GM19035 (cell line): ENCODE measurements at regions not wholly inside any gene's neighbourhood (a gene's known extent, or its start where the extent isn't known, plus 50 kb on each side); places are given as distances from the start of the nearest gene placed in this dataset.
"Not testable (repeated sequence)": the region's sequence is repeated elsewhere in the genome, so short reads cannot be mapped to it uniquely, and the experiment has no call there.

Source experiments
- ATAC-seq: cut with Tn5 transposase; IDR thresholded peaks from one replicate; pipeline ENCODE4 v1.9.1; 2021; ENCODE audit not compliant: unreplicated experiment

DNA sequence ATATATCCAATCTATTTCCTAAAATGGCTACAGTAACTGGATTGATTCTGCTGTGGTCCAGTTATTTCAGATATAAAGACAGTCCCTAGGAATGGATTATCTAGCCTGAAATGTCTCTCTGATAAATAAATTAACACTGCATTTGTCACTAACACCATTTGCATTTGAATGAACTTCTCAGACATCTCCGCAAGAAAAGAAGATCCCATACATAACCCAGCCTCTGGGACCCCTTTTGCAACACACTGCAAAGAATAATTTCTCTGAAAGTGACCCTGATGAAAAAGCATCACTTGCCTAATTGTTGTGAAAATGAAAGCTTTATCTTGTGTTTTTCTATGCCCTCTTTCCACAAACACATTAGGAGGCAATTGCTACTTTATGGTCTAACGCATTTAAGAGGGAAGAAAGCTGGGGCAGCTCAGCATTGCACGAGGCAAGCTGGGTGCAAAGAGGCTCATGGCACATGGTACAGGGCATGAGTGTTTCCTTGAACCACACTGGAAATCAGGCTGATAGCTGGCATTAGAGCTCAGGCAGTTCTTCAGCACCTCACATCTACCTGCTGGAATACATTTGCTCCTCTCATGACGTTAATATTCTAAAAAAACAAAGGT, 379.9 kb downstream of the IRS2 start:
- ATAC-seq = no peak

GRCh38 chr13:109403012-109403421, 383.4 kb downstream of the IRS2 start:
- no peak for ATAC-seq

DNA sequence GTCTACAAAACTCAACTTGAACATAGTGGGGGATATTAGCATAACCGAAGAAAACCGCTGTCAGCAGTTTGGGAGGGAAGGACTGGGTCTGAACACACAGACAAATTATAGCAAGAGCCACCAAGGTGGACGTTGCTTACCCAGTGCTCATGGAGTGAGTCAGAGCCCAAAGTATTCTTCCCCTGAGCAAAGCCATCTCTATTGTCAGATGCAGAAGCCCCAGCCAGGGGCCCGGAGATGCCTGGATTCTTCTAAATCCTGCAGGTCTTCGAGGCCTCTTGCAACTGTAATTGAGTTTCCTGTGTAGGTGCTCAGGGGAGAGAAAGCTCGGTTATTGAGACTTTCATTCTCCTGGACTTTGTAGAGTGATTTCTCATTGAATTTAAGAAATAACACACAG, 384.5 kb downstream of the IRS2 start:
- no peak for ATAC-seq

DNA sequence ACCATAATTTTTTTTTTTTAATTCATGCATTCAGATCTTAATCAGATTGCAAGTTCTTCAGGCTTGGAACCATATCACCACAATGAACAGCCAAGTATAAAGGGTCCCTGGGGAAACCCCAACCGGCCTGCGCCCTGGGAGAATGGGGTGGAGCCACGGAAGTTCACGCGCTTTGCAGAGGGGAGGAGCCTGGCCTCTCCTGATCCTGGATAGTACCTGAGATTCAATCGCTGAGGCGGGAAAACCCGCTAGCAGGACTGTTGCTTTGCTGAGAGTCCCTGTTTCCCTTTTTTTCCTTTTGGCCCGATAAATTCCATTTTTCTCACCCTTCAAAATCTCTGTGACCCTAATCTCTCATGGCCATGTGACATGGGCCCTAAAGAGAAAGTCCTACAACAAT, 385.1 kb downstream of the IRS2 start:
- no peak for ATAC-seq

- ATAC-seq = no peak
These were observed 385.6 kb downstream of the IRS2 start for GRCh38 chr13:109400624-109401257.

DNA sequence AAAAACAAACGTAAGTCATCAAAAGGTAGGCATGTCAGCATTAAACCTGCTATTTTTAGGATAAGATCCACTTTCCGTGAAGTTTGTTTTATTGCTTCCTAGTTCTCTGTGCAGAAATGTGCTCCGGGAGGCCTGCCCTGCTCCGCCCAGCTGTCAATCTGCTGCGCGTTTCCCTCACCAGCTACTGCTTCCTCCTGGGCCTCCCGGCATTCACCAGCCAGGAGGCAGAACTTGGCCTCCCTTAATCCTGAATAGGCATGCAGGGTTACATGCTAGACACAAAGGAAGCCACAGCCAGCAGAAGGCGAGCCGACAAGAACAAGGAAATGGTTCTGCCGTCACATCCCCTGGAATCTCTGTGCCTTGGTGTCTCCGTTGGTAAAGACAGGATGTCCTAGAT, 386.2 kb downstream of the IRS2 start:
- no peak for ATAC-seq

DNA sequence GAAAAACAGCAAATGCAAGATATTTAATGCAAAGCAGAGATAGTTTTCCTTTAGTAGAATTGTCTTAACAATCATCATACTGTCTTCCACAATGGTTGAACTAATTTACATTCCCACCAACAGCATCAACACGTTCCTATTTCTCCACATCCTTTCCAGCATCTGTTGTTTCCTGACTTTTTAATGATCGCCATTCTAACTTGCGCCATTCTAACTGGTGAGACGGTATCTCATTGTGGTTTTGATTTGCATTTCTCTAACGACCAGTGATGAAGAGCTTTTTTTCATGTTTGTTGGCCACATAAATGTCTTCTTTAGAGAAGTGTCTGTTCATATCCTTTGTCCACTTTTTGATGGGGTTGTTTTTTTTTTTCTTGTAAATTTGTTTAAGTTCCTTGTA, 388.3 kb downstream of the IRS2 start:
- not testable (repeated sequence) for ATAC-seq

GRCh38 chr13:109397285-109397684, 389.1 kb downstream of the IRS2 start:
- ATAC-seq = no peak

DNA sequence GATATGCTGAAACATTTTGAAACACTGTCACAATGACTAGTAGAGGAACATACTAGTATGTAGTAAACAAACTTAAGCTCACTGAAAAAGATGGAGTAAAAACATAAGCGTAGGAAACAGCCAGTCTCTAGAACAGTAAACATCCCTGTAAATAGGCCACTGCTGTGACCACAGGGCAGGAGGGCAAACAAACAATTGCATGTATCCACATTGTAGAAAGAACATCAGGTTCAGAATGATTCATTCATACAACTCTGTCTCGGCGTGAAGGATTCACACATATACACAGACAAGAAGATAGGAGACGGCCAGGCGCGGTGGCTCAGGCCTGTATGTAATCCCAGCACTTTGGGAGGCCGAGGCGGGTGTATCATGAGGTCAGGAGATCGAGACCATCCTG, 390.1 kb downstream of the IRS2 start:
- ATAC-seq = no peak

- ATAC-seq = no peak
These were observed 391.4 kb downstream of the IRS2 start for GRCh38 chr13:109395014-109395413.

- no peak for ATAC-seq
These were observed 391.9 kb downstream of the IRS2 start for GRCh38 chr13:109394311-109394988.

DNA sequence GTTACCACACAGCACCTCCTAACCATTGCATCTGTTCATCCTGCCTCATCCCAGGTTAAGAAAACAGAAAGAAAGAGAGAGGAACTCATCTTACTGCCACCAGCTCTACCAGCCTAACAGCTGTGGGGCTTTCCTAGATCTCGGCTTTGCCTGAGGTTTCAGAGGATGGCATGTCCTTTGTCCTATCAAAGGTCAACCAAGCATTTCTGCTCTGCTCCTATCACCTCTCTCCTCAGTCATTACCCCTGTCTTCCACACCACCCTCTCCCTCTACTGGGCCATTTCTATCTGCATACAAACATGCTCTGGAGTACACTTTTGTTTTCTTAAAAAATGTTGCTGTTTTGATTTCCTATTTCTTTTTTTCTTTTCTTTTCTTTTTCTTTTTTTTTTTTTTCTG, 393.3 kb downstream of the IRS2 start:
- no peak for ATAC-seq

GRCh38 chr13:109390391-109390790, 396.0 kb downstream of the IRS2 start:
- ATAC-seq = no peak

DNA sequence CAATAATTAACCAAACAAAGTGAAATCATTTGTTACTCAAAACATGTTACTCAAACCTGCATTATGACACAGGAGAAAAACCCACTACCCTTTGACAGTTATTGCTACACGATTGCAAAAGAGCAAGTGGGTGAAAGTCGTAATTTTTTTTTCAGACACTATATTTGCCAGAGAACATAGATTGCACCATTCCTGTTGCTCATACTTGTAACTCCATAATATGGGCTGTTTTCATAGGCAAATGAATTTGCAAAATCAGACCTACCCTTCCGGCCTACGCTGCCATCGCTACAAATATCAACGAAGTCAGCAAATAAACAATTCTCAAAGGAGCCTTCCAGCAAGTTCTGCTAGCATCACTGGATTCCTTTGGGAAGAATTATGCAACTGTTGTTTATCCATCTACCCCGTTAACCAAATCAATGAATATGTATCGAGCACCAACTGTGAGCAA, 396.5 kb downstream of the IRS2 start:
- ATAC-seq = no peak

GRCh38 chr13:109389456-109389855, 396.9 kb downstream of the IRS2 start:
- ATAC-seq = no peak

DNA sequence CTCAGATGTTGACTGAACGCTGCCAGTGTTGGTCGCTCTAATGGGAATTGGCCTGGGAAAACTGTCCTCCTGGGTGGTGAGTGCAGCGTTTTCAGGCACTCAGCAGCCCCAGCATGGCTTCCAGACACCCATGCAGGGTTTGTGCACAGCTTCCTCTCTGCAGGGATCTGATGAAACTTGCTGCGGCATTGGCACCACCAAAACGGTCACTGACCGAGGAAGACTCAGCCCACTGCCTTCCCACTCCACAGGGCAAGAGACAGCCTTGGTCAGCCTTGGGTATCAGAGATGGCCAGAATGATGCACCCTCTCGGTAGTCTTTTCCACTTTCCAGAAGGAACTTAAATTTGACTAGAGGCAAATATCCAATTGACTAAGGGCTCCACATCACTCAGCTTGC, 398.9 kb downstream of the IRS2 start:
- no peak for ATAC-seq

GRCh38 chr13:109385242-109385560, 401.2 kb downstream of the IRS2 start:
- ATAC-seq = no peak

DNA sequence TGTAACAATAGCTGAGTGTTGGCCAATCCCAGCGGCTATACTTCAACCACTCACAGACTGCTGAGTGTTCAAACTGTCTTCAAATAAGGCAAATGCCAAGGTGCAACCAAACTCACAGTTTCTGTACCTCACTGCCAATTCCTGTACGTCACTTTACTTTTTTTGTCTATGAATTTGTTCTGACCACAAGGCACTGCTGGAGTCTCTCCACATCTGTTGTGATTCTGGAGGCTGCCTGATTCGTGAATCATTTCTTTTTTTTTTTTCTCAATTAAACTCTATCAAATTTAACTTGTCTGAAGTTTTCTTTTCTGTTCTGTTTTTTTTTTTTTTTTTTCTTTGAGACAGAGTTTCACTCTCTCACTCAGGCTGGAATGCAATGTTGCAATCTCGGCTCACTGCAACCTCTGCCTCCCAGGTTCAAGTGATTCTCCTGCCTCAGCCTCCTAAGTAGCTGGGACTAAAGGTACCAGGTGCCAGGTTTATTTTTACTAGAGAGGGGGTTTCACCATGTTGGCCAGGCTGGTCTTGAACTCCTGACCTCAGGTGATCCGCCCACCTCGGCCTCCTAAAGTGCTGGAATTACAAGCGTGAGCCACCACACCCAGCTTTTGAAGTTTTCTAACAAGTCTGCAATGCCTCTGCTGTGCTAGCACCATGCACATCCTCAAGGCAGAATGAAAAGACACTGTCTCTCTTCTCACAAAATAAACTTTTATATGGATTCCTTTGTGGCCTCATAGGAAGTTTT, 401.7 kb downstream of the IRS2 start:
- no peak for ATAC-seq

- ATAC-seq = no peak
These were observed 402.7 kb downstream of the IRS2 start for GRCh38 chr13:109383683-109384082.

GRCh38 chr13:109381546-109382180, 404.7 kb downstream of the IRS2 start:
- no peak for ATAC-seq

GRCh38 chr13:109380457-109380856, 405.9 kb downstream of the IRS2 start:
- no peak for ATAC-seq
